COR-L47 (cell line): ENCODE measurements at regions not wholly inside any gene's neighbourhood (a gene's known extent, or its start where the extent isn't known, plus 50 kb on each side); places are given as distances from the start of the nearest gene placed in this dataset.

Source experiments
- DNase-seq: peaks from one replicate; lab custom pipeline; 2025; lab: John Stamatoyannopoulos, UW

- DNase-seq = no peak
Measured at GRCh38 chr7:124423863-124424262, 341.7 kb downstream of the GPR37 start.

GRCh38 chr7:124422081-124422480 is 343.5 kb downstream of the GPR37 start:
- DNase-seq = no peak

GRCh38 chr7:124420367-124420766 is 345.2 kb downstream of the GPR37 start:
- no peak for DNase-seq

- no peak for DNase-seq
Measured at GRCh38 chr7:124413029-124413428, 352.6 kb downstream of the GPR37 start.

- no peak for DNase-seq
Measured at GRCh38 chr7:124412531-124412930, 353.1 kb downstream of the GPR37 start.

GRCh38 chr7:124411796-124412195 is 353.8 kb downstream of the GPR37 start:
- no peak for DNase-seq

- no peak for DNase-seq
Measured at GRCh38 chr7:124403587-124403986, 362.0 kb downstream of the GPR37 start.

- DNase-seq = no peak
Measured at GRCh38 chr7:124403112-124403511, 362.5 kb downstream of the GPR37 start.

- peak; percentile 27 for DNase-seq
Measured at GRCh38 chr7:124399941-124400340, 365.7 kb downstream of the GPR37 start.

- no peak for DNase-seq
Measured at GRCh38 chr7:124398937-124399552, 366.2 kb upstream of the TMEM229A start.

GRCh38 chr7:124397134-124397533 is 364.3 kb upstream of the TMEM229A start:
- no peak for DNase-seq

- DNase-seq = no peak
Measured at GRCh38 chr7:124390301-124390700, 357.4 kb upstream of the TMEM229A start.

GRCh38 chr7:124388751-124389150 is 355.9 kb upstream of the TMEM229A start:
- no peak for DNase-seq

- DNase-seq = peak; percentile 40
Measured at GRCh38 chr7:124387056-124387455, 354.2 kb upstream of the TMEM229A start.

- DNase-seq = no peak
Measured at GRCh38 chr7:124379296-124379695, 346.4 kb upstream of the TMEM229A start.

GRCh38 chr7:124376111-124376510 is 343.2 kb upstream of the TMEM229A start:
- no peak for DNase-seq

- DNase-seq = no peak
Measured at GRCh38 chr7:124375391-124375790, 342.5 kb upstream of the TMEM229A start.

- DNase-seq = no peak
Measured at GRCh38 chr7:124369310-124369709, 336.4 kb upstream of the TMEM229A start.

- no peak for DNase-seq
Measured at GRCh38 chr7:124366118-124366517, 333.3 kb upstream of the TMEM229A start.

- no peak for DNase-seq
Measured at GRCh38 chr7:124364283-124364682, 331.4 kb upstream of the TMEM229A start.

GRCh38 chr7:124354201-124354600 is 321.3 kb upstream of the TMEM229A start:
- DNase-seq = no peak

- DNase-seq = no peak
Measured at GRCh38 chr7:124351950-124352349, 319.1 kb upstream of the TMEM229A start.

GRCh38 chr7:124349443-124349842 is 316.6 kb upstream of the TMEM229A start:
- no peak for DNase-seq

- no peak for DNase-seq
Measured at GRCh38 chr7:124338861-124339260, 306.0 kb upstream of the TMEM229A start.
